Stimulated activated naive CD8-positive, alpha-beta T cell treated with anti-CD3 and anti-CD28 coated beads, Interleukin-15, amount 100 ng/mL, for 72 hours (primary cell): ENCODE measurements at regions not wholly inside any gene's neighbourhood (a gene's known extent, or its start where the extent isn't known, plus 50 kb on each side); places are given as distances from the start of the nearest gene placed in this dataset.
A peak's percentile ranks its signal among the peaks of the same experiment; 100 is the strongest.
"Not testable (repeated sequence)": the region's sequence is repeated elsewhere in the genome, so short reads cannot be mapped to it uniquely, and the experiment has no call there.

Experiments
- ATAC-seq: fragments of 150-1000 bp; cut with Tn5 transposase; 2 replicates; pipeline ENCODE4 v1.10.0; 2021; ENCODE audit warnings: mild to moderate bottlenecking, moderate library complexity
- DNase-seq, 2 donors: peaks; one replicate each; pipeline ENCODE4 v3.0.0; 2021 to 2022
- H3K27ac Mint-ChIP-seq, 2 donors: one replicate each; pipeline ENCODE4 v1.8.0; 2022; ENCODE audit warnings: mild to moderate bottlenecking in 2 of 2, mixed read lengths in 2 of 2, moderate library complexity in 2 of 2
- H3K27me3 Mint-ChIP-seq: one replicate; pipeline ENCODE4 v1.8.0; 2022; ENCODE audit warnings: mixed read lengths
- H3K4me1 Mint-ChIP-seq: one replicate; pipeline ENCODE4 v1.8.0; 2022; ENCODE audit warnings: mild to moderate bottlenecking, mixed read lengths
- H3K4me3 Mint-ChIP-seq, 2 donors: one replicate each; pipeline ENCODE4 v1.8.0; 2022; ENCODE audit warnings: mild to moderate bottlenecking in 2 of 2, mixed read lengths in 2 of 2, moderate library complexity in 1 of 2
- H3K9me3 Mint-ChIP-seq, 2 donors: one replicate each; pipeline ENCODE4 v1.8.0; 2022; ENCODE audit warnings: mixed read lengths in 2 of 2

GRCh38 chr20:24418731-24419130 is 50.7 kb upstream of the SYNDIG1 start:
- H3K27me3 Mint-ChIP-seq = no peaks in the 10 kb centered on the region
- H3K4me3 Mint-ChIP-seq = no peak overlapping the region
- DNase-seq (no peak), ATAC-seq (no peak)
- no peaks in the 10 kb centered on the region for H3K4me1 Mint-ChIP-seq
- peaks cover 4 to 27% of the 10 kb centered on the region in 2 donors for H3K9me3 Mint-ChIP-seq
- H3K27ac Mint-ChIP-seq = no peak overlapping the region

- Mint-ChIP-seq H3K27ac (no peak overlapping the region), H3K27me3 (no peaks in the 10 kb centered on the region), H3K9me3 (peaks cover 4 to 27% of the 10 kb centered on the region in 2 donors), H3K4me3 (no peak overlapping the region), H3K4me1 (no peaks in the 10 kb centered on the region)
- DNase-seq (no peak), ATAC-seq (no peak)
Observed at GRCh38 chr20:24417485-24417884, 51.9 kb upstream of the SYNDIG1 start.

- ATAC-seq, DNase-seq, H3K27me3 Mint-ChIP-seq, H3K4me3 Mint-ChIP-seq, H3K27ac Mint-ChIP-seq, H3K4me1 Mint-ChIP-seq: not testable (repeated sequence)
- peaks cover 4 to 27% of the 10 kb centered on the region in 2 donors for H3K9me3 Mint-ChIP-seq
Observed at GRCh38 chr20:24415444-24415843, 54.0 kb upstream of the SYNDIG1 start.

- H3K4me3 Mint-ChIP-seq = no peak overlapping the region
- ATAC-seq = no peak
- DNase-seq = no peak
- no peaks in the 10 kb centered on the region for H3K27me3 Mint-ChIP-seq
- no peak overlapping the region for H3K27ac Mint-ChIP-seq
- H3K9me3 Mint-ChIP-seq = peaks cover 4 to 26% of the 10 kb centered on the region in 2 donors
- H3K4me1 Mint-ChIP-seq = peaks cover 10% of the 10 kb centered on the region
Observed at GRCh38 chr20:24411834-24412216, 57.6 kb upstream of the SYNDIG1 start.

GRCh38 chr20:24411003-24411833 is 58.2 kb upstream of the SYNDIG1 start:
- Mint-ChIP-seq H3K27ac (no peak overlapping the region), H3K27me3 (no peaks in the 10 kb centered on the region), H3K9me3 (peaks cover 4 to 20% of the 10 kb centered on the region in 2 donors), H3K4me1 (peaks cover 16% of the 10 kb centered on the region), H3K4me3 (no peak overlapping the region)
- ATAC-seq (no peak), DNase-seq (no peak)

- no peaks in the 10 kb centered on the region for H3K27me3 Mint-ChIP-seq
- H3K9me3 Mint-ChIP-seq = no peaks in the 10 kb centered on the region
- H3K27ac Mint-ChIP-seq = peak overlapping the region; percentile 59 to 96
- no peak for ATAC-seq
- H3K4me1 Mint-ChIP-seq = peaks cover 23% of the 10 kb centered on the region
- peak overlapping the region; percentile 23 to 59 for H3K4me3 Mint-ChIP-seq
- no peak for DNase-seq
Observed at GRCh38 chr20:24407151-24407550, 62.3 kb upstream of the SYNDIG1 start.

- Mint-ChIP-seq H3K27ac (peak overlapping the region; percentile 59 to 96), H3K4me3 (peak overlapping the region; percentile 23 to 59), H3K4me1 (peaks cover 23% of the 10 kb centered on the region), H3K9me3 (no peaks in the 10 kb centered on the region), H3K27me3 (no peaks in the 10 kb centered on the region)
- DNase-seq (no peak), ATAC-seq (peak; percentile 87)
Observed at GRCh38 chr20:24406750-24407149, 62.7 kb upstream of the SYNDIG1 start.

- no peak overlapping the region for H3K4me3 Mint-ChIP-seq
- ATAC-seq (peak; percentile 87), DNase-seq (no peak)
- peak overlapping the region; percentile 59 to 96 for H3K27ac Mint-ChIP-seq
- peaks cover 0 to 1% of the 10 kb centered on the region in 2 donors for H3K9me3 Mint-ChIP-seq
- no peaks in the 10 kb centered on the region for H3K27me3 Mint-ChIP-seq
- peaks cover 23% of the 10 kb centered on the region for H3K4me1 Mint-ChIP-seq
Observed at GRCh38 chr20:24406251-24406650, 63.2 kb upstream of the SYNDIG1 start.

- H3K27ac Mint-ChIP-seq = peak overlapping the region; percentile 36 to 59
Observed at GRCh38 chr20:24405810-24406209, 63.6 kb upstream of the SYNDIG1 start.

GRCh38 chr20:24403406-24403805 is 66.0 kb upstream of the SYNDIG1 start:
- Mint-ChIP-seq H3K4me3 (no peak overlapping the region), H3K4me1 (peaks cover 23% of the 10 kb centered on the region), H3K27me3 (no peaks in the 10 kb centered on the region), H3K27ac (no peak overlapping the region), H3K9me3 (peaks cover 2 to 21% of the 10 kb centered on the region in 2 donors)
- DNase-seq (no peak), ATAC-seq (no peak)

More at GRCh38 chr20:24405810-24406209, 63.6 kb upstream of the SYNDIG1 start:
- Mint-ChIP-seq H3K27me3 (no peaks in the 10 kb centered on the region), H3K4me1 (peaks cover 23% of the 10 kb centered on the region), H3K4me3 (no peak overlapping the region), H3K9me3 (peaks cover 0 to 6% of the 10 kb centered on the region in 2 donors)
- ATAC-seq = peak; percentile 54
- no peak for DNase-seq

- no peaks in the 10 kb centered on the region for H3K27me3 Mint-ChIP-seq
- no peak overlapping the region for H3K4me3 Mint-ChIP-seq
- ATAC-seq (no peak), DNase-seq (no peak)
- no peak overlapping the region for H3K27ac Mint-ChIP-seq
- H3K9me3 Mint-ChIP-seq = peaks cover 6 to 25% of the 10 kb centered on the region in 2 donors
- peaks cover 17% of the 10 kb centered on the region for H3K4me1 Mint-ChIP-seq
Observed at GRCh38 chr20:24402188-24402587, 67.2 kb upstream of the SYNDIG1 start.

- H3K27ac Mint-ChIP-seq = no peak overlapping the region
- ATAC-seq (no peak), DNase-seq (no peak)
Observed at GRCh38 chr20:24395151-24395550, 74.3 kb upstream of the SYNDIG1 start.

GRCh38 chr20:24393903-24394302 is 75.5 kb upstream of the SYNDIG1 start:
- Mint-ChIP-seq H3K4me1 (peaks cover 20% of the 10 kb centered on the region), H3K4me3 (no peak overlapping the region), H3K27ac (peak overlapping the region in 1 of 2 donors; percentile 77), H3K9me3 (peaks cover 6 to 10% of the 10 kb centered on the region in 2 donors), H3K27me3 (no peaks in the 10 kb centered on the region)
- no peak for DNase-seq
- no peak for ATAC-seq

More at GRCh38 chr20:24395151-24395550, 74.3 kb upstream of the SYNDIG1 start:
- H3K4me1 Mint-ChIP-seq = peaks cover 7% of the 10 kb centered on the region
- H3K9me3 Mint-ChIP-seq = peaks cover 6 to 18% of the 10 kb centered on the region in 2 donors
- H3K4me3 Mint-ChIP-seq = no peak overlapping the region
- H3K27me3 Mint-ChIP-seq = no peaks in the 10 kb centered on the region

GRCh38 chr20:24392612-24393011 is 76.8 kb upstream of the SYNDIG1 start:
- Mint-ChIP-seq H3K27me3 (no peaks in the 10 kb centered on the region), H3K27ac (no peak overlapping the region), H3K9me3 (no peaks in the 10 kb centered on the region), H3K4me3 (no peak overlapping the region), H3K4me1 (peaks cover 30% of the 10 kb centered on the region)
- ATAC-seq = no peak
- DNase-seq = no peak

- Mint-ChIP-seq H3K9me3 (no peaks in the 10 kb centered on the region), H3K4me1 (peaks cover 30% of the 10 kb centered on the region), H3K27ac (peak overlapping the region in 1 of 2 donors; percentile 23), H3K4me3 (peak overlapping the region; percentile 9 to 17), H3K27me3 (no peaks in the 10 kb centered on the region)
- ATAC-seq (peak; percentile 90), DNase-seq (peak; percentile 8 to 37)
Observed at GRCh38 chr20:24389686-24390085, 79.7 kb upstream of the SYNDIG1 start.

GRCh38 chr20:24388828-24389380 is 80.5 kb upstream of the SYNDIG1 start:
- peak in 1 of 2 donors; percentile 13 for DNase-seq
- Mint-ChIP-seq H3K9me3 (no peaks in the 10 kb centered on the region), H3K4me3 (no peak overlapping the region), H3K27ac (no peak overlapping the region), H3K27me3 (no peaks in the 10 kb centered on the region), H3K4me1 (peaks cover 30% of the 10 kb centered on the region)
- ATAC-seq = peak; percentile 62
